ENCODE measurements at regions not wholly inside any gene's neighbourhood (a gene's known extent, or its start where the extent isn't known, plus 50 kb on each side); places are given as distances from the start of the nearest gene placed in this dataset.

- peaks cover 0 to 3% (median 0%) of the 10 kb centered on the region in 3 donors for H3K27me3 ChIP-seq (ENCODE audit: control insufficient read depth in 3 of 3, insufficient read depth in 3 of 3, low read length in 2 of 3)
- WGBS, 2 donors, result 83 to 89% methylated on average over 3 of the region's 3 CpGs
These were observed 59.7 kb upstream of the CHST1 start for GRCh38 chr11:45725121-45725520.

GRCh38 chr11:45724153-45724552 lies 58.7 kb upstream of the CHST1 start:
- Histone ChIP-seq H3K27ac (ENCODE audit: low read depth in 1 of 2, low read length in 1 of 2) (no peak overlapping the region), H3K27me3 (ENCODE audit: control insufficient read depth in 3 of 3, insufficient read depth in 3 of 3, low read length in 2 of 3) (peaks cover 0 to 3% (median 0%) of the 10 kb centered on the region in 3 donors), H3K9me3 (ENCODE audit: control insufficient read depth in 4 of 4, insufficient read depth in 3 of 4, low read length in 3 of 4) (no peaks in the 10 kb centered on the region), H3K4me3 (no peak overlapping the region), H3K4me1 (ENCODE audit: control insufficient read depth in 5 of 5, insufficient read depth in 5 of 5, low read length in 5 of 5) (peaks cover 0 to 1% (median 0%) of the 10 kb centered on the region in 5 donors), H3K36me3 (ENCODE audit: control insufficient read depth in 4 of 4, insufficient read depth in 4 of 4, low read length in 4 of 4) (no peaks in the 10 kb centered on the region), H3K9ac (ENCODE audit: insufficient read depth in 1 of 2, low read length in 2 of 2) (no peak overlapping the region)
- ATAC-seq (ENCODE audit: insufficient read depth, low FRiP score), result no peak
- WGBS, 2 donors, result 49 to 54% methylated on average over 3 of the region's 3 CpGs
- DNase-seq, result peak in 1 of 3 donors; percentile 3
- no peak for TF ChIP-seq CTCF (IDR thresholded peaks at IDR 0.05; ENCODE audit: control extremely low read depth, extremely low read depth)

More at GRCh38 chr11:45725121-45725520, 59.7 kb upstream of the CHST1 start:
- no peak for TF ChIP-seq CTCF (IDR thresholded peaks at IDR 0.05; ENCODE audit: control extremely low read depth, extremely low read depth)
- Histone ChIP-seq H3K9me3 (ENCODE audit: control insufficient read depth in 4 of 4, insufficient read depth in 3 of 4, low read length in 3 of 4) (no peaks in the 10 kb centered on the region), H3K9ac (ENCODE audit: insufficient read depth in 1 of 2, low read length in 2 of 2) (no peak overlapping the region), H3K36me3 (ENCODE audit: control insufficient read depth in 4 of 4, insufficient read depth in 4 of 4, low read length in 4 of 4) (no peaks in the 10 kb centered on the region), H3K4me3 (no peak overlapping the region), H3K4me1 (ENCODE audit: control insufficient read depth in 5 of 5, insufficient read depth in 5 of 5, low read length in 5 of 5) (peaks cover 0 to 1% (median 0%) of the 10 kb centered on the region in 5 donors), H3K27ac (ENCODE audit: low read depth in 1 of 2, low read length in 1 of 2) (no peak overlapping the region)
- ATAC-seq (ENCODE audit: insufficient read depth, low FRiP score) (no peak), DNase-seq (no peak)

- no peak for TF ChIP-seq CTCF (IDR thresholded peaks at IDR 0.05; ENCODE audit: control extremely low read depth, extremely low read depth)
- 81 to 82% methylated on average over 7 of the region's 7 CpGs for WGBS, 2 donors
- peaks cover 0 to 3% (median 0%) of the 10 kb centered on the region in 3 donors for H3K27me3 ChIP-seq (ENCODE audit: control insufficient read depth in 3 of 3, insufficient read depth in 3 of 3, low read length in 2 of 3)
- H3K9me3 ChIP-seq (ENCODE audit: control insufficient read depth in 4 of 4, insufficient read depth in 3 of 4, low read length in 3 of 4), result no peaks in the 10 kb centered on the region
- no peak overlapping the region for H3K27ac ChIP-seq (ENCODE audit: low read depth in 1 of 2, low read length in 1 of 2)
- H3K36me3 ChIP-seq (ENCODE audit: control insufficient read depth in 4 of 4, insufficient read depth in 4 of 4, low read length in 4 of 4), result no peaks in the 10 kb centered on the region
- peaks cover 0 to 1% (median 0%) of the 10 kb centered on the region in 5 donors for H3K4me1 ChIP-seq (ENCODE audit: control insufficient read depth in 5 of 5, insufficient read depth in 5 of 5, low read length in 5 of 5)
- DNase-seq (no peak), ATAC-seq (ENCODE audit: insufficient read depth, low FRiP score) (no peak)
- H3K9ac ChIP-seq (ENCODE audit: insufficient read depth in 1 of 2, low read length in 2 of 2), result no peak overlapping the region
- no peak overlapping the region for H3K4me3 ChIP-seq
These were observed 58.0 kb upstream of the CHST1 start for GRCh38 chr11:45723397-45723796.

GRCh38 chr11:45722144-45722543 lies 56.7 kb upstream of the CHST1 start:
- no peak for DNase-seq
- Histone ChIP-seq H3K27ac (ENCODE audit: low read depth in 1 of 2, low read length in 1 of 2) (no peak overlapping the region), H3K36me3 (ENCODE audit: control insufficient read depth in 4 of 4, insufficient read depth in 4 of 4, low read length in 4 of 4) (no peaks in the 10 kb centered on the region), H3K9ac (ENCODE audit: insufficient read depth in 1 of 2, low read length in 2 of 2) (no peak overlapping the region), H3K4me1 (ENCODE audit: control insufficient read depth in 5 of 5, insufficient read depth in 5 of 5, low read length in 5 of 5) (peaks cover 0 to 1% (median 0%) of the 10 kb centered on the region in 5 donors), H3K9me3 (ENCODE audit: control insufficient read depth in 4 of 4, insufficient read depth in 3 of 4, low read length in 3 of 4) (no peaks in the 10 kb centered on the region), H3K27me3 (ENCODE audit: control insufficient read depth in 3 of 3, insufficient read depth in 3 of 3, low read length in 2 of 3) (peaks cover 0 to 3% (median 0%) of the 10 kb centered on the region in 3 donors), H3K4me3 (no peak overlapping the region)
- 81 to 86% methylated on average over 13 of the region's 13 CpGs for WGBS, 2 donors
- ATAC-seq (ENCODE audit: insufficient read depth, low FRiP score), result no peak
- no peak for TF ChIP-seq CTCF (IDR thresholded peaks at IDR 0.05; ENCODE audit: control extremely low read depth, extremely low read depth)
